AML-193 (cell line): ENCODE measurements at regions not wholly inside any gene's neighbourhood (a gene's known extent, or its start where the extent isn't known, plus 50 kb on each side); places are given as distances from the start of the nearest gene placed in this dataset.

Source experiments
- DNase-seq, 2 experiments: peaks; one replicate each; lab custom pipeline; 2025; lab: John Stamatoyannopoulos, UW

- DNase-seq = no peak
Measured at GRCh38 chr1:157189986-157190982, 52.1 kb upstream of the ETV3 start.

GRCh38 chr1:157189096-157189495 is 50.9 kb upstream of the ETV3 start:
- DNase-seq = no peak
